Neural progenitor cell (in vitro differentiated cells): ENCODE measurements at regions not wholly inside any gene's neighbourhood (a gene's known extent, or its start where the extent isn't known, plus 50 kb on each side); places are given as distances from the start of the nearest gene placed in this dataset.

ENCODE experiments used
- DNase-seq: peaks from one replicate; pipeline ENCODE4 v3.0.0-alpha.2; 2016; ENCODE audit warnings: low spot score
- H2AFZ ChIP-seq: fragments of 200-600 bp; sonication (generic); replicated peaks from 2 replicates; pipeline ENCODE4 v1.6.1; 2016; ENCODE audit warnings: antibody characterized with exemption
- H3F3A ChIP-seq: fragments of 200-600 bp; sonication (generic); 2 replicates; pipeline ENCODE4 v1.6.1; 2016; ENCODE audit warnings: antibody characterized with exemption, low read depth
- H3K27ac ChIP-seq: fragments of 200-600 bp; sonication (generic); 2 replicates; pipeline ENCODE4 v1.5.1; 2016; ENCODE audit warnings: mild to moderate bottlenecking
- H3K27me3 ChIP-seq: fragments of 200-600 bp; sonication (generic); 2 replicates; pipeline ENCODE4 v1.6.1; 2016; ENCODE audit warnings: mild to moderate bottlenecking, moderate library complexity
- H3K36me3 ChIP-seq: fragments of 200-600 bp; sonication (generic); 2 replicates; pipeline ENCODE4 v1.5.1; 2016
- H3K4me1 ChIP-seq: fragments of 200-600 bp; sonication (generic); 2 replicates; pipeline ENCODE4 v1.6.1; 2016; ENCODE audit warnings: mixed run types
- H3K4me2 ChIP-seq: fragments of 200-600 bp; sonication (generic); 2 replicates; pipeline ENCODE4 v1.6.1; 2016
- H3K4me3 ChIP-seq: fragments of 200-600 bp; sonication (generic); 2 replicates; pipeline ENCODE4 v1.5.1; 2016
- H3K79me2 ChIP-seq: fragments of 200-600 bp; sonication (generic); 2 replicates; pipeline ENCODE4 v1.6.1; 2016; ENCODE audit warnings: low read depth
- H3K9ac ChIP-seq: fragments of 200-600 bp; sonication (generic); 2 replicates; pipeline ENCODE4 v1.6.1; 2016
- H3K9me3 ChIP-seq: fragments of 200-600 bp; sonication (generic); 2 replicates; pipeline ENCODE4 v1.5.1; 2016; ENCODE audit warnings: low read depth
- H4K20me1 ChIP-seq: fragments of 200-600 bp; sonication (generic); 2 replicates; pipeline ENCODE4 v1.6.1; 2016; ENCODE audit warnings: low read depth
- H3K27ac Mint-ChIP-seq: 3 replicates; pipeline ENCODE4 v1.8.0; 2021; ENCODE audit warnings: mixed read lengths
- H3K27me3 Mint-ChIP-seq: 2 replicates; pipeline ENCODE4 v1.8.0; 2022; ENCODE audit warnings: low read depth, mild to moderate bottlenecking, inconsistent platforms, moderate library complexity, mixed read lengths; ENCODE audit not compliant: insufficient read depth
- H3K36me3 Mint-ChIP-seq: 3 replicates; pipeline ENCODE4 v1.8.0; 2021; ENCODE audit warnings: mixed read lengths
- H3K4me1 Mint-ChIP-seq: 3 replicates; pipeline ENCODE4 v1.8.0; 2021; ENCODE audit warnings: mixed read lengths
- H3K4me3 Mint-ChIP-seq: 3 replicates; pipeline ENCODE4 v1.8.0; 2021; ENCODE audit warnings: mild to moderate bottlenecking, moderate library complexity, mixed read lengths
- H3K9me3 Mint-ChIP-seq: 3 replicates; pipeline ENCODE4 v1.8.0; 2020; ENCODE audit warnings: mixed read lengths
- EZH2 ChIP-seq: fragments of 200-600 bp; sonication (generic); IDR thresholded peaks from 2 replicates; pipeline ENCODE4 v1.6.1; 2017; ENCODE audit warnings: antibody characterized with exemption, mild to moderate bottlenecking, moderate library complexity
- EZH2phosphoT487 ChIP-seq: fragments of 200-600 bp; sonication (generic); IDR thresholded peaks from 2 replicates; pipeline ENCODE4 v1.6.1; 2017; ENCODE audit warnings: antibody characterized with exemption
- TF ChIP-seq, protein P1 (sequence below): fragments of 200-600 bp; sonication (generic); IDR thresholded peaks from 2 replicates; pipeline ENCODE4 v1.5.1; 2017; ENCODE audit warnings: antibody characterized with exemption, mild to moderate bottlenecking

DNA sequence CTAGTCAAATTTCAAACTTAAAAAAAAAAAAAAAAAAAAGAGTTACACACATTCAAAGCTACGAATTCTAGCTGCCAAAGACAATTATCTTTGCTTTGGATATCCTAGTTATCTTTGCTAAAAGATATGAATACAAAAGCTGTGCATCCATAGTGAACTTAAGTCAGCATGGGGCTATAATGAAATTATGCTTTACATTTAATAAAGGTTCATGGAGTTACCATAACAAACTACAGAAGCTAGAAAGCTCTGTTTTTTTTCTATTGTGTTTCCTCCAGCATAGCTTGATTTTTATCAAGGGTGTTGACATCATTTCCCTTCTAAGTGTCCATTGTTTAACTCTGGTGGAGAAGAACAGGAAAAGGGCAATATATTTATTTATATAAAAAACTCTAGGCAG lies 234.1 kb downstream of the ANKRD50 start:
- H3K4me1 Mint-ChIP-seq, result peaks cover 18% of the 10 kb centered on the region
- Histone ChIP-seq H2AFZ (no peak overlapping the region), H4K20me1 (no peaks in the 10 kb centered on the region), H3K4me1 (peaks cover 11% of the 10 kb centered on the region), H3K4me2 (no peak overlapping the region), H3K9me3 (no peaks in the 10 kb centered on the region), H3K79me2 (no peaks in the 10 kb centered on the region), H3K36me3 (no peaks in the 10 kb centered on the region), H3K4me3 (no peak overlapping the region), H3K27ac (no peak overlapping the region), H3F3A (peaks cover 14% of the 10 kb centered on the region), H3K9ac (no peak overlapping the region), H3K27me3 (no peaks in the 10 kb centered on the region)
- TF ChIP-seq, protein P1, sequence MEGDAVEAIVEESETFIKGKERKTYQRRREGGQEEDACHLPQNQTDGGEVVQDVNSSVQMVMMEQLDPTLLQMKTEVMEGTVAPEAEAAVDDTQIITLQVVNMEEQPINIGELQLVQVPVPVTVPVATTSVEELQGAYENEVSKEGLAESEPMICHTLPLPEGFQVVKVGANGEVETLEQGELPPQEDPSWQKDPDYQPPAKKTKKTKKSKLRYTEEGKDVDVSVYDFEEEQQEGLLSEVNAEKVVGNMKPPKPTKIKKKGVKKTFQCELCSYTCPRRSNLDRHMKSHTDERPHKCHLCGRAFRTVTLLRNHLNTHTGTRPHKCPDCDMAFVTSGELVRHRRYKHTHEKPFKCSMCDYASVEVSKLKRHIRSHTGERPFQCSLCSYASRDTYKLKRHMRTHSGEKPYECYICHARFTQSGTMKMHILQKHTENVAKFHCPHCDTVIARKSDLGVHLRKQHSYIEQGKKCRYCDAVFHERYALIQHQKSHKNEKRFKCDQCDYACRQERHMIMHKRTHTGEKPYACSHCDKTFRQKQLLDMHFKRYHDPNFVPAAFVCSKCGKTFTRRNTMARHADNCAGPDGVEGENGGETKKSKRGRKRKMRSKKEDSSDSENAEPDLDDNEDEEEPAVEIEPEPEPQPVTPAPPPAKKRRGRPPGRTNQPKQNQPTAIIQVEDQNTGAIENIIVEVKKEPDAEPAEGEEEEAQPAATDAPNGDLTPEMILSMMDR, result no peak
- TF ChIP-seq EZH2phosphoT487 (no peak), EZH2 (no peak)
- H3K4me3 Mint-ChIP-seq, result no peak overlapping the region
- H3K36me3 Mint-ChIP-seq, result peaks cover 3% of the 10 kb centered on the region
- DNase-seq, result no peak
- no peak overlapping the region for H3K27ac Mint-ChIP-seq
- no peaks in the 10 kb centered on the region for H3K27me3 Mint-ChIP-seq
- H3K9me3 Mint-ChIP-seq, result peaks cover 6% of the 10 kb centered on the region

DNA sequence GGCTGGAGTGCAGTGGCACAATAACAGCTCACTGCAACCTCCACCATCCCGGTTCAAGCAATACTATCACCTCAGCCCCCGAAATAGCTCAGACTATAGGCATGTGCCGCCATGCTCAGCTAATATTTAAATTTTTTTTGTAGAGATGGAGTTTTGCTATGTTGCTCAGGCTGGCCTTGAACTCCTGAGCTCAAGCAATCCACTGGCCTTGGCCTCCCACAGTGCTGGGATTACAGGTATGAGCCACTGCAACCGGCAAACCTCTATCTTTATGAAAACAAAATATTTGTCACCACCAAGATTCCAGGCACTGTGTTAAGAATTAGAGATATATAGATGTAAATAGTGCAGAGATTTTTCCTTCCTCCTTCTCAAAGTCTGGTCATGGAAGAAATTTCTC lies 232.5 kb downstream of the ANKRD50 start:
- peaks cover 2% of the 10 kb centered on the region for H3K9me3 Mint-ChIP-seq
- peaks cover 21% of the 10 kb centered on the region for H3F3A ChIP-seq
- H3K9ac ChIP-seq, result no peak overlapping the region
- TF ChIP-seq EZH2 (no peak), EZH2phosphoT487 (no peak)
- TF ChIP-seq, protein P1, result no peak
- no peaks in the 10 kb centered on the region for H3K9me3 ChIP-seq
- no peaks in the 10 kb centered on the region for H3K27me3 Mint-ChIP-seq
- no peak overlapping the region for H3K27ac ChIP-seq
- peaks cover 18% of the 10 kb centered on the region for H3K4me1 ChIP-seq
- no peak overlapping the region for H3K4me2 ChIP-seq
- no peak overlapping the region for H3K4me3 ChIP-seq
- H2AFZ ChIP-seq, result no peak overlapping the region
- H3K79me2 ChIP-seq, result no peaks in the 10 kb centered on the region
- H3K4me3 Mint-ChIP-seq, result no peak overlapping the region
- no peak overlapping the region for H3K27ac Mint-ChIP-seq
- H3K27me3 ChIP-seq, result no peaks in the 10 kb centered on the region
- no peaks in the 10 kb centered on the region for H3K36me3 ChIP-seq
- no peak for DNase-seq
- H3K4me1 Mint-ChIP-seq, result peaks cover 19% of the 10 kb centered on the region
- no peaks in the 10 kb centered on the region for H3K36me3 Mint-ChIP-seq
- H4K20me1 ChIP-seq, result no peaks in the 10 kb centered on the region

DNA sequence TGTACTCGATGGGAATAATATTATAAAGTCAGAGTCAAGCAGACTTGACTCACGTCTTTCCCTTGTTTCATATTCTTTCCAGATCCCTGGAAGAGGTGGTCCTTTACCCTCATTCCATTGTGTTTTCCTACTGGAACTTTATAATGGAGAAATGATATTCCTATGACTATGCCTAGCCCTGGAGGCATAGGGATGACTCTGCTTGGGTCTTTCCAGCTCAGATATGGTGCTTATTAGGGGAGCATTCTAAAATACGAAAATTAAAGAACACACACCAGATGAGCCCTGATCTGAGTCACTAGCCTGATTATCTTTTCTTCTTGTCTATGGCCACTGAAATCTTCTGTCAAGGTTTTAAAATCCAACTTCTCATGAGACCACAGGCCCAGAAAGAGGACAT lies 231.4 kb downstream of the ANKRD50 start:
- Histone ChIP-seq H3K4me3 (no peak overlapping the region), H4K20me1 (no peaks in the 10 kb centered on the region), H3F3A (peaks cover 21% of the 10 kb centered on the region), H3K27me3 (no peaks in the 10 kb centered on the region), H3K79me2 (no peaks in the 10 kb centered on the region), H3K36me3 (no peaks in the 10 kb centered on the region), H2AFZ (no peak overlapping the region), H3K9ac (no peak overlapping the region), H3K27ac (no peak overlapping the region), H3K4me1 (peaks cover 18% of the 10 kb centered on the region), H3K4me2 (no peak overlapping the region), H3K9me3 (no peaks in the 10 kb centered on the region)
- H3K27ac Mint-ChIP-seq, result no peak overlapping the region
- no peak for DNase-seq
- H3K36me3 Mint-ChIP-seq, result no peaks in the 10 kb centered on the region
- no peak overlapping the region for H3K4me3 Mint-ChIP-seq
- H3K9me3 Mint-ChIP-seq, result peaks cover 2% of the 10 kb centered on the region
- H3K27me3 Mint-ChIP-seq, result no peaks in the 10 kb centered on the region
- TF ChIP-seq EZH2, result no peak
- no peak for TF ChIP-seq EZH2phosphoT487
- TF ChIP-seq, protein P1, result no peak
- peaks cover 19% of the 10 kb centered on the region for H3K4me1 Mint-ChIP-seq
